Memory B cell (primary cell): ENCODE measurements at regions not wholly inside any gene's neighbourhood (a gene's known extent, or its start where the extent isn't known, plus 50 kb on each side); places are given as distances from the start of the nearest gene placed in this dataset.

ENCODE experiments used
- ATAC-seq: fragments of 150-1000 bp; cut with Tn5 transposase; 2 replicates; pipeline ENCODE4 v1.10.0; 2021; ENCODE audit warnings: low read depth, mild to moderate bottlenecking, moderate library complexity
- DNase-seq, 2 donors: peaks; one replicate each; pipeline ENCODE4 v3.0.0; 2022; ENCODE audit warnings: low spot score in 2 of 2
- H3K27ac Mint-ChIP-seq: one replicate; pipeline ENCODE4 v1.8.0; 2022; ENCODE audit warnings: mild to moderate bottlenecking, moderate library complexity, mixed read lengths
- H3K27me3 Mint-ChIP-seq: one replicate; pipeline ENCODE4 v1.8.0; 2022; ENCODE audit warnings: mixed read lengths
- H3K36me3 Mint-ChIP-seq: one replicate; pipeline ENCODE4 v1.8.0; 2022; ENCODE audit warnings: mild to moderate bottlenecking, mixed read lengths
- H3K4me1 Mint-ChIP-seq: one replicate; pipeline ENCODE4 v1.8.0; 2022; ENCODE audit warnings: mixed read lengths
- H3K4me3 Mint-ChIP-seq: one replicate; pipeline ENCODE4 v1.8.0; 2022; ENCODE audit warnings: mild to moderate bottlenecking, moderate library complexity, mixed read lengths
- H3K9me3 Mint-ChIP-seq: one replicate; pipeline ENCODE4 v1.8.0; 2022; ENCODE audit warnings: mixed read lengths

DNA sequence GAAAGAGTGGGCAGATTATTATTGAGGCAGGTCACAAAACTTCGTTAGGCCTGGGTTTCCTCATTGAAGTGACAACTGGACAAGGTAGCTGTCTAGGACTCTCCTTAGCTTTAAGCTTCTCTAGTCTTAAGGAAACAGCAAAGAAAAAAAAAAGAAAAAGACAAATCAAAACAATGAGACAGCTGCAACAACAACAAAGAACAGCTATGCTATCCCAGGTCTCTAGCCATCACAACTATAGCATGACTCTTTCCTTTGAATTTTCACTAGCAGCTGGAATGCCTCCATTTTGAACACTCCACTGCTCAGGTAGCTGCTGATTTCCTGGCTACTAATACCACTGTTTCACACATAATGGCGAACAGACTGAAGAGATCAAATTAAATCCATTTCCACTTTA, 302.4 kb upstream of the SORL1-AS1 start:
- Mint-ChIP-seq H3K36me3 (no peaks in the 10 kb centered on the region), H3K27ac (no peak overlapping the region), H3K9me3 (no peaks in the 10 kb centered on the region), H3K4me3 (no peak overlapping the region), H3K27me3 (no peaks in the 10 kb centered on the region), H3K4me1 (no peaks in the 10 kb centered on the region)
- no peak for DNase-seq
- no peak for ATAC-seq

DNA sequence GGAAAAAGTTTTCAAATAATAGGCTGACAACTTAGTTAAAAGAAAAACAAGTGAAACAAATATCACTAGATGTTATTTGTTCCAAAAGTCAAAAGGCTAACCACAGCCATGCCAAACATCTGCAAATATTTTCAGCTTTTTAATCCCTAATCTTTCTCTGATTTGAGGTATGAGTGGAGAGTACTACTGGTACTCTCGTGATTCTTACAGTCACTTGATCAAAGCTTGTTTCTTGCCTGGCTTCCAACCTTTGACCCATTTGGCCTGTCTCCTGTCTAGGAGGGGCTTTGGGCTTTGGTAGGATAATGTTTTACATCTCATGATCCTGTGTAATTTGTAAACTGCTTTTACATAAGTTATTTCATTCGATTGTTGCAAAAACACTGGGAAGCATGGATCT, 301.8 kb upstream of the SORL1-AS1 start:
- H3K27ac Mint-ChIP-seq = no peak overlapping the region
- no peaks in the 10 kb centered on the region for H3K36me3 Mint-ChIP-seq
- H3K27me3 Mint-ChIP-seq = no peaks in the 10 kb centered on the region
- H3K4me3 Mint-ChIP-seq = no peak overlapping the region
- H3K9me3 Mint-ChIP-seq = no peaks in the 10 kb centered on the region
- DNase-seq (no peak), ATAC-seq (no peak)
- H3K4me1 Mint-ChIP-seq = no peaks in the 10 kb centered on the region

DNA sequence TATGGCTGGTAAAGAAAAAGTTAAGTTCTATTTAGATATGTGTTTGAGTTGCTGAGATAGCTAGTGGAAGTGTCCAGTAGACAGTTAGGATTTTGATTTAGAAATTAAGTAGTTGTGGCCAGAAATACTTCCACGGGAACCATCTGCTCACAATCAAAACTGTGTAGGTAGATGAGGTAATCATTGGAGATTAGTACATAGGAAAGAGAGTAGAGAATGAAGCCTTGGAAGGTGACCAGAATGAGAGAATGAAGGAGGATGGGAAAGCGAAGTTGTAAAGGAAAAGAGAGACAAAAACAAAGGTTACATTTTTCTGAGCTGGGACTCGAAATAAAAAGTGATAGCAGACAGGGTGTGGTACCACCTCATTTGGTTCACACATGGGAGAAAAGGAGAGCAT, 296.9 kb upstream of the SORL1-AS1 start:
- ATAC-seq = no peak

DNA sequence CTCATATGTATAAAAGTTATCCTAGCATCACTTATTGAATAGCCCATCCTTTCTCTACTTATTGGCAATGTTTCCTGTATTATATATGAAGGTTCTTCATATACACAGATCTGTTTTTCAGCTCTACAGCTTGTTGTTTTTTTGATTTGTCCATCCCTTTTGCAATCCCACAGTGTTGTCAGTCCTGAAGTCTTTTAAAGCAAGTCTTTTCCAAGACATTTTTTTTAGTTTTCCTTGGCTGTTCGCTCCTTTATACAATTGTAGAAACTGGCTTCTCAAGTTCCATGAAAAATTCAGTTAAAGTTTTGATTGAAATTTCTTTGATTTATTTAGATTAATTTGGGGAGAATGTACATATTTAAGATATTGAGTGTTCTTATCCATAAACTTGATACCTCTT, 295.3 kb upstream of the SORL1-AS1 start:
- Mint-ChIP-seq H3K9me3 (peaks cover 4% of the 10 kb centered on the region), H3K4me3 (no peak overlapping the region), H3K36me3 (no peaks in the 10 kb centered on the region), H3K4me1 (no peaks in the 10 kb centered on the region), H3K27ac (no peak overlapping the region), H3K27me3 (peaks cover 8% of the 10 kb centered on the region)
- no peak for DNase-seq
- ATAC-seq = no peak

More for the DNA sequence above, 296.9 kb upstream of the SORL1-AS1 start:
- H3K36me3 Mint-ChIP-seq = no peaks in the 10 kb centered on the region
- H3K4me1 Mint-ChIP-seq = no peaks in the 10 kb centered on the region
- no peak overlapping the region for H3K27ac Mint-ChIP-seq
- peaks cover 4% of the 10 kb centered on the region for H3K9me3 Mint-ChIP-seq
- no peak overlapping the region for H3K4me3 Mint-ChIP-seq
- peaks cover 8% of the 10 kb centered on the region for H3K27me3 Mint-ChIP-seq
- no peak for DNase-seq

DNA sequence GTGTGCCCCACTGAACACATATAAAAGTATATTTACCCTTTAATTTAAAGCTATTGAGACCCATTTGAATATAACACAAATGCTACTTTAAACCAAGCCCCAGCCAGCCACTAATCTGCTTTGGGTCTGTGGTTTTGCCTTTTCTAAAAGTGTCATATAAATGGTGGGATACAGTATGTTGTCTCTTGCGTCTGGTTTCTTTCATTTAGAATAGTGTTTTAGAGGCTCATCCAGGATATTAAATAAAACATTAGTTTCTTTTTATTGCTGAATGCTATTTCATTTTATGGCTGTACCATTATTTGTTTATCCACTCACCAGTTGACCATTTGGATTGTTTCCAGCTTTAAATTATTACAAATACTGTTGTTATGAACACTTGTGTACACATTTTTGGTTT, 290.5 kb upstream of the SORL1-AS1 start:
- ATAC-seq = no peak
- H3K4me1 Mint-ChIP-seq = no peaks in the 10 kb centered on the region

DNA sequence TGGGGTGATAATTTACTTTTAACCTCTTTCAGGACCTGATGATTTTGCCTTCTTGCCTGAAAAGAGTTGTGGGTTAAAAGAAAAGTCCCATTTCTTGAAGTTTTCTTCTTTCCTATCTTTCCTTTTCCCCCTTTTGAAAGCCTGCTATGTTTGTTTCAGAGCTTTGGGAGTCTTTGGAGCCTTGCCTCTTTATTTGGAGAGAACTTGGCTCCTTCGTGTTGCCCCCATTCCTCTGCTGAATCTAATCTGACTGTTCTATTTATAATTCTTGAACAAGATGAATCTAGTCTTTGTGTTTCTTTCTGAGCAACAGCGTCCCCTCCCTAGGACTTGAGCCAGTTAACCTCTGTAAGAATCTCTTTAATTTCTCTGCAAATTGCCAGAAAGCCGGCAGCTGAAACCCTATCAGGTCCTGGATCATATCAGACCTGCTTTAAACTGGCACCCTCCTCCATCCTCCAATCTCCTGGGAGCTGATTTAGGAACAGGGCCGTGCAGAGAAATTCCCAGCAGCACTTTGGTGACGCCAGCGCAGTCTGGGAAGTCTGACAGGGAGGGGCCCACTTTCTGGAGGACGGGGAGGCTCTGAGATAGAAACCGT, 289.1 kb upstream of the SORL1-AS1 start:
- ATAC-seq = no peak
- no peaks in the 10 kb centered on the region for H3K36me3 Mint-ChIP-seq

More for the DNA sequence above, 290.5 kb upstream of the SORL1-AS1 start:
- H3K9me3 Mint-ChIP-seq = peaks cover 4% of the 10 kb centered on the region
- H3K4me3 Mint-ChIP-seq = no peak overlapping the region
- no peaks in the 10 kb centered on the region for H3K36me3 Mint-ChIP-seq
- no peak overlapping the region for H3K27ac Mint-ChIP-seq
- peaks cover 6% of the 10 kb centered on the region for H3K27me3 Mint-ChIP-seq
- DNase-seq = no peak

DNA sequence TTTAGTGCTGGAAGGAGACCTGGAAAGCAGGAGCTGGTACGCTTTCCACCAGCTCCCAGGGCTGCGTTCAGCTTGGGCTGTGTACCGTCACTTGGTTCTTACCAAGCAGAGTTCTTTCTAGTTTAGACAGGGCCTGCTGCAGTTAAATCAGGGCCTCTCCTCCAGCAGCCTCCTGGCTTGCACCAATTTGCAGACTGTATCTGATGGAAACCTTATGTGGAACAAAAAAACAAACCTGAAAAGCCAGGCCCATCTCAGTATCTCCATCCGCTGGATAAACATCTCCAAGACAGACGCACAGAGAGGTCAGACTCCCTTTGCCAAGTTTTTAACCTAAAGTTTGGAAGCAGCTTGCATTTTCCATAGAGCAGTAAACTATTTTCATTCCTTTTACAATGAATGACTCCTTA, 288.6 kb upstream of the SORL1-AS1 start:
- Mint-ChIP-seq H3K4me1 (no peaks in the 10 kb centered on the region), H3K27ac (no peak overlapping the region), H3K9me3 (peaks cover 4% of the 10 kb centered on the region), H3K36me3 (no peaks in the 10 kb centered on the region), H3K4me3 (no peak overlapping the region), H3K27me3 (peaks cover 6% of the 10 kb centered on the region)
- no peak for ATAC-seq
- no peak for DNase-seq

More for the DNA sequence above, 289.1 kb upstream of the SORL1-AS1 start:
- no peak overlapping the region for H3K27ac Mint-ChIP-seq
- H3K4me1 Mint-ChIP-seq = no peaks in the 10 kb centered on the region
- peaks cover 4% of the 10 kb centered on the region for H3K9me3 Mint-ChIP-seq
- DNase-seq = no peak
- H3K4me3 Mint-ChIP-seq = no peak overlapping the region
- peaks cover 6% of the 10 kb centered on the region for H3K27me3 Mint-ChIP-seq

DNA sequence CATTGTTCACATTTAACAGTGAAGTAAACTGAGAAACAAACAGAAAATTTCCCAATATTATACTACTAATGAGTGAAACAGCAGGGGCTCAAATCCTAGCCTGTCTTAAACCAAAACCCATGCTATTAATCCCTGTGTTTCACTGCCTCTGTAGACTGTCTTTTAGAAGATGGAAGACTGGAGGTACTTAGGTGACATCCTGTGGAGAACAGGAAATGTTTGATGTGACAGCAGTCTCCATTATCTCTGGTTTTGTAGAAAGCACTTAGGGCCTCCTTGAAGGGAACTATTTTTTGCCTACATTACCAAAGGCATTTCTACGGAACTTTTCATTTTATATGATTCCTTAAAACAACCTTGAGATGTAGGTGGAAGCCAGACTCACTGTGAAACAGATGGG, 288.1 kb upstream of the SORL1-AS1 start:
- Mint-ChIP-seq H3K27me3 (peaks cover 6% of the 10 kb centered on the region), H3K4me3 (no peak overlapping the region), H3K4me1 (no peaks in the 10 kb centered on the region), H3K27ac (no peak overlapping the region), H3K36me3 (no peaks in the 10 kb centered on the region), H3K9me3 (peaks cover 4% of the 10 kb centered on the region)
- ATAC-seq = no peak
- no peak for DNase-seq

DNA sequence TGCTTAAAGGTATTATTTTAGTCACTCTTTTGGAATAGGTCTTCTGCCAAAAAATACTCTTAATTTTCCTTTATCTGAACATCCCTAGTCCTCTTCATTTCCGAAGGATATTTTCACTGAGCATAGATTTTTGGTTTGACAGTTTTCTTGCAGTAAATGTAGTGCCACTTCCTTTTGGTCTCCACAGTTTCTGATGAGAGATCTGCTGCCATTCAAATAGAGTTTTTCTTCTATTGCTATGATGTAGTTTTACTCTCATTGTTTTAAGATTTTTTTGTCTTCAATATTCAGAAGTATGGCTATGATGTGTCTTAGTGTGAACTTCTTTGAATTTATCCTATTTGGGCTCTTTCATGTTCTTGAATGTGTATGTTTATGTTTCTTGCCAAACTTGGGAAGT, 281.1 kb upstream of the SORL1-AS1 start:
- no peaks in the 10 kb centered on the region for H3K4me1 Mint-ChIP-seq
- peaks cover 2% of the 10 kb centered on the region for H3K27me3 Mint-ChIP-seq
- H3K9me3 Mint-ChIP-seq = peaks cover 14% of the 10 kb centered on the region
- DNase-seq = no peak
- H3K4me3 Mint-ChIP-seq = no peak overlapping the region
- no peaks in the 10 kb centered on the region for H3K36me3 Mint-ChIP-seq
- no peak for ATAC-seq
- H3K27ac Mint-ChIP-seq = no peak overlapping the region

DNA sequence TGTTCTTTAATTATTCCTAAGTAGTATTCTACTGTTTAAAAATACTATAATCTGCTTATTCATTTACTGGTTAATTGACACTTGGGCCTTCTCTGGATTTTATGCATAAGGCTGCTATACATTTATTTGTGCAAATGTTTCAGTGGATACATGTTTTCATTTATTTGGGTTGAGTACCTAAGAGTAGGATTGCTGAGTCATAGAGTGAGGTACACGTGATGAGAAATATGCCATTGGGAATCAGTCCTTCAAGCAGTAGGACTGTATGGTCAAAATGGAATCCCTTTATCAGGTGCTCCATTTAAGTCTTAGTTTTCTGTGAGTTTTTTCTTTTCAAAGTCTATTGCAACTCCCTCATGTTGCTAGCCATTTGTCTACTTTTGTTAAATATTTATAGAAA, 275.2 kb upstream of the SORL1-AS1 start:
- H3K36me3 Mint-ChIP-seq = no peaks in the 10 kb centered on the region
- no peaks in the 10 kb centered on the region for H3K4me1 Mint-ChIP-seq
- H3K27me3 Mint-ChIP-seq = peaks cover 4% of the 10 kb centered on the region
- DNase-seq = no peak
- peaks cover 4% of the 10 kb centered on the region for H3K9me3 Mint-ChIP-seq
- H3K4me3 Mint-ChIP-seq = no peak overlapping the region
- ATAC-seq = no peak
- no peak overlapping the region for H3K27ac Mint-ChIP-seq

DNA sequence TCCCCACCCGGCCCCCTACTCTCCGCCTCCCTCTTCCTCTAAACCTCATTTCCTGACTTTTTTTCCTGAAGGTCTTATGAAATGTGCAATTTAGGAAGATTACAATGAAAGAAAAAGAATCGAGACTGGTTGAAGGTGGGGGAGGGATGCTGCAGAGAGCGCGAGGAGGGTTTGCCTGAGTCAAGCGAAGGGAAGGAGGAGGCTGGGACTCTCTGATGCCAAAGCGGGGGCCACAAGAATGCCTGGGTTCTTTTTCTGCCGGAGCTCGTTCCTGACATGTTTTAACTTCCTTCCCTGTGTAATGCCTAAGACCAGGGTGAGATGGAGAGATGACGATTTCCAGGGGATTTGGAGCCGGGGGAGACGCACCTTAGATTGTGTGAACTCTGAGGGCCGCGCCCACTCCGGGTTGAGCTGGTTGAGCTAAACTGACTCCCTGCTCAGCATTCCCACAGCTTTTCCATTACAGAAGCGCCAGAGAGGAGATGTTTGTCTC, 270.5 kb upstream of the SORL1-AS1 start:
- ATAC-seq (no peak), DNase-seq (no peak)
- H3K27ac Mint-ChIP-seq = no peak overlapping the region
- H3K4me3 Mint-ChIP-seq = no peak overlapping the region
- peaks cover 10% of the 10 kb centered on the region for H3K27me3 Mint-ChIP-seq
- H3K9me3 Mint-ChIP-seq = peaks cover 3% of the 10 kb centered on the region
- H3K36me3 Mint-ChIP-seq = no peaks in the 10 kb centered on the region
- H3K4me1 Mint-ChIP-seq = no peaks in the 10 kb centered on the region

DNA sequence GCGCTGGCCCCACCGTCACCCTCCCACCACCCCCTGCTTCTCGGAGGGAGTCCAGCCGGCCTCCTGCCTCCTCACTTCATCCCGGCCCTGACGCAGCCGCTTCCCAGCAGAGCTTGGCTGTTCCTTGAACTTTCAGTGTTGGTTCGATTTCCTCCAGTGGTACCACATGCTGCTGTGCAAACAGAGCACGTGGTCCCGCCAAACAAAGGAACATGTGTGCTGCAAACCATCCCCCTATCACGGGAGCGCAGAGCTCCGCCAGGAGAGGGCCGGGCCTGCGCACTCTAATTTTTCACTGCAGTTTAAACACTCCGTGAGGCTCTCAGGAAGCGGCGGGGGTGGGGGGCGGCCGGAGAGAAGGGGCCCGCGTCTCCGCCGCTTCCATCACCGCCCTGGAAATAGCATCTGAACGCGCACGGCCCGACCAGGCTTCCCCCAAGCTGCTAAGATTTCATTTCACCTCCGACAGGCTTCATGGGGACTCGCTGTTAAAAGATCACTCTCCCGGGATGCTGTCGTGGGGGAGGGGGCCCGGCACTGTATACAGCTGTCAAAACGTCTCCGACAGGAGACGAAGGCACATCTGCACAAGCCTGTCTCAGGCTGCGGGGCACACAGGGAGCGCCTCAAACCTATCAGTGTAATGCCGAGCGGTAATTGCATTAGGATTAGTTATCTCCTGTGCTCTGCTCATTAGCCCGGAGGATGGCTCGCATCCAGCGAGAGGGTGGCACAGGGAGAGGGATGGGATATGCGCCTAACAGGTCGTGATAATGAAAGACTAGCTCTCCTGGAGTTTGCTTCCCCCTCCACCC, 269.9 kb upstream of the SORL1-AS1 start:
- Mint-ChIP-seq H3K27me3 (peaks cover 10% of the 10 kb centered on the region), H3K4me3 (peak overlapping the region; percentile 17), H3K4me1 (no peaks in the 10 kb centered on the region), H3K27ac (no peak overlapping the region), H3K9me3 (peaks cover 3% of the 10 kb centered on the region), H3K36me3 (no peaks in the 10 kb centered on the region)
- no peak for ATAC-seq
- DNase-seq = no peak

DNA sequence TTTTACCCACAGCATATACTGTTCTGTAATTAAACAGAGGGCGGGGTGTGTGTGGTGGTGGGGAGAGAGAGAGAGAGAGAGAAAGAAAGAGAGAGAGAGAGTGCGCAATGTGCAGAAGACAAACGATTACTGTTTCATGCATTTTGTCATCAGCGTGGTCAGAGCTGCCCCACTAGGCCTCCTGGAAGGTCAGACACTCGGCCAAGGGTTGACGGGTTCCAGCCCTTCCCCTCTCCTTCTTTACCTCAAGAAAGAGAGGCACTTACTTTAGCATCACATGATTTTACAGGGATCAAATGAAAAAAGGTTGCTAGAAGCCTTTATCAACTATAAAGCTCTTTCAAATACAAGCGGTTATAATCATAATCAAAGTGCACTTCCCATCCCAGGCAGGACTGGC, 269.2 kb upstream of the SORL1-AS1 start:
- ATAC-seq = no peak
- Mint-ChIP-seq H3K27me3 (peaks cover 9% of the 10 kb centered on the region), H3K36me3 (no peaks in the 10 kb centered on the region), H3K4me1 (no peaks in the 10 kb centered on the region), H3K27ac (no peak overlapping the region), H3K9me3 (peaks cover 3% of the 10 kb centered on the region), H3K4me3 (no peak overlapping the region)
- DNase-seq = no peak

DNA sequence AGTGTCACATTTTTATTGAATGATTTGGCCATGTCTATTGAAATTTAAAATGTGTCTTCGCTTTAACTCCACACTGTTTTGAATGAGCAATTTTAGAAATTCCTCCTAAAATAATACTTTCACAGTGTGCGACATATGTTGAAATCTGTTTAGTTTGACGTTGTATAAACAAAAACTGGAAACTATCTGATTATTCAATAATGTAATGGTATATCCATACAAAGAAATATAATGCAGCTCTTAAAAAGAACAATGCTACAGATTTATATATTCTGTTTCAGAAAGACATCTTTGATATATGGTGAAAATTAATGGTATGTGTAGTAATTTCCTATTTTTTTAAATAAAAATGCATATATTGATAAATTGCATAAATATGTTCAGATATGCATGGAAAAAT, 268.7 kb upstream of the SORL1-AS1 start:
- ATAC-seq (no peak), DNase-seq (no peak)
- no peak overlapping the region for H3K4me3 Mint-ChIP-seq
- no peaks in the 10 kb centered on the region for H3K4me1 Mint-ChIP-seq
- no peaks in the 10 kb centered on the region for H3K36me3 Mint-ChIP-seq
- peaks cover 3% of the 10 kb centered on the region for H3K9me3 Mint-ChIP-seq
- H3K27me3 Mint-ChIP-seq = peaks cover 8% of the 10 kb centered on the region
- no peak overlapping the region for H3K27ac Mint-ChIP-seq

DNA sequence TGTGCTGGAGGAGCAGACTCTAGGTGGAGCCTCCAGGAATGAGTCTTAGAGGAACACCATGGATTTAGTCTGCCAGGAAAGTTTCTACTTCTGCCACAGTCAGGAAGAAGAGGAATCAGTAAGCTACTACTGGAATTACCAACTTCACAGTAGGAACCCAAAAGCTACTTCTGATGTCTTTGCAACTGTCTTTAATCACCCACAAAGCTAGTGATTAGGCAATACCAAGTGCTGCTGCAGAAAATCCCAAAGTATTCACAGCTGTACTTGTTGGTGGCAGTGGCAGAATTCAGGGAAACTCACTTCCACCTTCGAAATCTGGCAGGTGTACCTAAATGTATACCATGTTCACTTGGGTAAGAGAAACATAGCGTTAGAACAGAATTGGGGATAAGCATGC, 264.5 kb upstream of the SORL1-AS1 start:
- Mint-ChIP-seq H3K4me1 (no peaks in the 10 kb centered on the region), H3K27me3 (peaks cover 11% of the 10 kb centered on the region), H3K9me3 (peaks cover 3% of the 10 kb centered on the region), H3K27ac (no peak overlapping the region), H3K4me3 (no peak overlapping the region), H3K36me3 (no peaks in the 10 kb centered on the region)
- DNase-seq (no peak), ATAC-seq (no peak)
